A549 (cell line): ENCODE measurements at regions not wholly inside any gene's neighbourhood (a gene's known extent, or its start where the extent isn't known, plus 50 kb on each side); places are given as distances from the start of the nearest gene placed in this dataset.

Experiments used
- ATAC-seq, 2 experiments: fragments of 200-7000 bp in 1 of 2; fragments of >200 bp in 1 of 2; cut with Nextera tagmentation in 1 of 2; cut with Tn5 transposase in 1 of 2; 3 replicates each; pipeline versions ENCODE4 v1.8.0 to v1.9.1; 2018 to 2020; ENCODE audit warnings: mild to moderate bottlenecking in 1 of 2, moderate library complexity in 1 of 2
- CTCF ChIA-PET: fragments of 300-600 bp; sonication (Branson Sonifier 250); formaldehyde crosslinking; extraction: SDS; loops from one replicate; lab custom pipeline; 2021; ENCODE audit warnings: antibody characterized with exemption, inconsistent platforms; lab: Yijun Ruan, JAX
- POLR2A ChIA-PET: fragments of 350-600 bp; formaldehyde crosslinking; extraction: SDS; loops from one replicate; lab custom pipeline; 2021; ENCODE audit warnings: antibody characterized with exemption, inconsistent platforms; lab: Yijun Ruan, JAX
- DNase-seq, 2 experiments: peaks; one replicate each; pipeline versions ENCODE4 v3.0.0 to v3.0.0-alpha.2; 2011 to 2016; ENCODE audit warnings: low read depth in 1 of 2, low spot score in 1 of 2
- FAIRE-seq: peaks from 2 replicates; lab custom pipeline; 2011; peaks lifted over from hg19 to GRCh38; lab: Jason Lieb, UNC
- H3K27ac ChIP-seq, 2 experiments: fragments of >200 bp; sonication (Bioruptor Twin); formaldehyde crosslinking; 3 replicates each; pipeline ENCODE4 v1.5.1; 2016 to 2017
- H3K4me1 ChIP-seq: fragments of >200 bp; sonication (Bioruptor Twin); formaldehyde crosslinking; 3 replicates; pipeline ENCODE4 v1.6.1; 2016
- H3K4me2 ChIP-seq: fragments of >200 bp; sonication (Bioruptor Twin); formaldehyde crosslinking; 3 replicates; pipeline ENCODE4 v1.6.1; 2016
- H3K4me3 ChIP-seq: fragments of >200 bp; sonication (Bioruptor Twin); formaldehyde crosslinking; 3 replicates; pipeline ENCODE4 v1.5.1; 2016
- H3K9me3 ChIP-seq: fragments of >200 bp; sonication (Bioruptor Twin); formaldehyde crosslinking; 3 replicates; pipeline ENCODE4 v1.6.1; 2016
- BHLHE40 ChIP-seq: IDR thresholded peaks from 2 replicates; pipeline ENCODE4 v1.6.1; 2012; ENCODE audit warnings: low read depth, low read length, inconsistent platforms
- CBX2 ChIP-seq: fragments of 200-600 bp; sonication (generic); IDR thresholded peaks from 2 replicates; pipeline ENCODE4 v1.6.1; 2016; ENCODE audit warnings: low read depth, mild to moderate bottlenecking, borderline replicate concordance
- CBX8 ChIP-seq: fragments of 200-600 bp; sonication (generic); IDR thresholded peaks from 2 replicates; pipeline ENCODE4 v1.6.1; 2016
- CEBPB ChIP-seq, 2 experiments: fragments of >200 bp in 1 of 2; sonication (Bioruptor Twin) in 1 of 2; formaldehyde crosslinking in 1 of 2; IDR thresholded peaks; 2 replicates each; pipeline ENCODE4 v1.6.1; 2012 to 2016
- CHD2 ChIP-seq: fragments of 150-350 bp; IDR thresholded peaks from 2 replicates; pipeline ENCODE4 v1.6.1; 2014; ENCODE audit warnings: low read length; ENCODE audit not compliant: partially characterized antibody
- EHMT2 ChIP-seq: fragments of 200-600 bp; sonication (generic); IDR thresholded peaks from 2 replicates; pipeline ENCODE4 v1.6.1; 2016; ENCODE audit warnings: antibody characterized with exemption, low read depth, mild to moderate bottlenecking, moderate library complexity
- FOXS1 ChIP-seq: fragments of 250-450 bp; sonication (Bioruptor Pico); IDR thresholded peaks from 2 replicates; pipeline ENCODE4 v1.5.0; 2020; ENCODE audit warnings: mild to moderate bottlenecking, moderate library complexity
- GATA3 ChIP-seq: IDR thresholded peaks from 2 replicates; pipeline ENCODE4 v1.6.1; 2012; ENCODE audit warnings: borderline replicate concordance
- HMGXB4 ChIP-seq: fragments of 250-450 bp; sonication (Bioruptor Pico); IDR thresholded peaks from 2 replicates; pipeline ENCODE4 v1.5.0; 2021; ENCODE audit warnings: mild to moderate bottlenecking, moderate library complexity, borderline replicate concordance
- HOXA7 ChIP-seq: fragments of 250-450 bp; sonication (Bioruptor Pico); IDR thresholded peaks from 2 replicates; pipeline ENCODE4 v1.5.0; 2020; ENCODE audit warnings: mild to moderate bottlenecking, moderate library complexity
- HOXB5 ChIP-seq: fragments of 250-450 bp; sonication (Bioruptor Pico); IDR thresholded peaks from 2 replicates; pipeline ENCODE4 v1.5.0; 2020; ENCODE audit warnings: mild to moderate bottlenecking, moderate library complexity
- MAZ ChIP-seq: fragments of 150-350 bp; IDR thresholded peaks from 2 replicates; pipeline ENCODE4 v1.6.1; 2014; ENCODE audit warnings: antibody characterized with exemption, low read depth, low read length, borderline replicate concordance
- MYC ChIP-seq: IDR thresholded peaks from 2 replicates; pipeline ENCODE4 v1.6.1; 2012; ENCODE audit warnings: mild to moderate bottlenecking, inconsistent platforms, low read length, improper control_type of control experiment, borderline replicate concordance
- NFE2L2 ChIP-seq: fragments of 150-350 bp; conservative IDR thresholded peaks from 2 replicates; pipeline ENCODE4 v1.6.1; 2014; ENCODE audit warnings: low read length
- NPAS2 ChIP-seq: fragments of 250-450 bp; sonication (Bioruptor Pico); IDR thresholded peaks from 2 replicates; pipeline ENCODE4 v1.8.0; 2022; ENCODE audit warnings: mild to moderate bottlenecking, moderate library complexity, borderline replicate concordance
- NR3C1 ChIP-seq: fragments of >200 bp; sonication (Bioruptor Twin); formaldehyde crosslinking; IDR thresholded peaks from 3 replicates; pipeline ENCODE4 v1.6.1; 2017
- PBX3 ChIP-seq: IDR thresholded peaks from 2 replicates; pipeline ENCODE4 v1.6.1; 2012
- PHF8 ChIP-seq: fragments of 200-600 bp; sonication (generic); IDR thresholded peaks from 2 replicates; pipeline ENCODE4 v1.6.1; 2016; ENCODE audit warnings: low read depth, mild to moderate bottlenecking, antibody characterized with exemption, moderate library complexity, borderline replicate concordance
- POLR2A ChIP-seq: IDR thresholded peaks from 2 replicates; pipeline ENCODE4 v1.6.1; 2012; ENCODE audit warnings: mild to moderate bottlenecking, low read length
- POLR2AphosphoS2 ChIP-seq: conservative IDR thresholded peaks from 2 replicates; pipeline ENCODE4 v1.6.1; 2012; ENCODE audit warnings: low read length, improper control_type of control experiment, inconsistent platforms
- RAD21 ChIP-seq, 2 experiments: fragments of >200 bp in 1 of 2; sonication (Bioruptor Twin) in 1 of 2; formaldehyde crosslinking in 1 of 2; IDR thresholded peaks in 1 of 2; conservative IDR thresholded peaks in 1 of 2; 2 replicates in 1 of 2; 3 replicates in 1 of 2; pipeline ENCODE4 v1.6.1; 2012 to 2018; ENCODE audit warnings: inconsistent platforms in 1 of 2
- RARB ChIP-seq: fragments of 250-450 bp; sonication (Bioruptor Pico); IDR thresholded peaks from 2 replicates; pipeline ENCODE4 v1.8.0; 2021; ENCODE audit warnings: mild to moderate bottlenecking, moderate library complexity
- RNF2 ChIP-seq: fragments of 200-600 bp; sonication (generic); IDR thresholded peaks from 2 replicates; pipeline ENCODE4 v1.6.1; 2016; ENCODE audit warnings: low read depth, mild to moderate bottlenecking, antibody characterized with exemption, moderate library complexity, borderline replicate concordance
- SREBF2 ChIP-seq: fragments of 450-650 bp; IDR thresholded peaks from 2 replicates; pipeline ENCODE4 v1.6.1; 2014; ENCODE audit warnings: mild to moderate bottlenecking, moderate library complexity
- TFCP2L1 ChIP-seq: fragments of 250-450 bp; sonication (Bioruptor Pico); IDR thresholded peaks from 2 replicates; pipeline ENCODE4 v1.5.0; 2021; ENCODE audit warnings: mild to moderate bottlenecking
- ZC3H11A ChIP-seq: fragments of 450-650 bp; IDR thresholded peaks from 2 replicates; pipeline ENCODE4 v1.6.1; 2014; ENCODE audit warnings: antibody characterized with exemption, mild to moderate bottlenecking
- ZNF302 ChIP-seq: fragments of 250-450 bp; sonication (Bioruptor Pico); IDR thresholded peaks from 2 replicates; pipeline ENCODE4 v1.9.0; 2021; ENCODE audit warnings: inconsistent platforms, mild to moderate bottlenecking, moderate library complexity
- whole genome bisulfite sequencing: methylation state at CpG from one replicate; pipeline ENCODE4 v1.1.6; 2017; ENCODE audit errors: missing lambda C conversion rate; 5-methylcytosine and 5-hydroxymethylcytosine counted together
- TF ChIP-seq, protein P1 (sequence below): IDR thresholded peaks from 2 replicates; pipeline ENCODE4 v1.6.1; 2012
- TF ChIP-seq, protein P2 (sequence below): fragments of 150-350 bp; IDR thresholded peaks from 2 replicates; pipeline ENCODE4 v1.6.1; 2014; ENCODE audit warnings: low read depth, mild to moderate bottlenecking, low read length
- TF ChIP-seq, protein P3 (sequence below): fragments of >200 bp; sonication (Bioruptor Twin); formaldehyde crosslinking; IDR thresholded peaks from 3 replicates; pipeline ENCODE4 v1.6.1; 2016

DNA sequence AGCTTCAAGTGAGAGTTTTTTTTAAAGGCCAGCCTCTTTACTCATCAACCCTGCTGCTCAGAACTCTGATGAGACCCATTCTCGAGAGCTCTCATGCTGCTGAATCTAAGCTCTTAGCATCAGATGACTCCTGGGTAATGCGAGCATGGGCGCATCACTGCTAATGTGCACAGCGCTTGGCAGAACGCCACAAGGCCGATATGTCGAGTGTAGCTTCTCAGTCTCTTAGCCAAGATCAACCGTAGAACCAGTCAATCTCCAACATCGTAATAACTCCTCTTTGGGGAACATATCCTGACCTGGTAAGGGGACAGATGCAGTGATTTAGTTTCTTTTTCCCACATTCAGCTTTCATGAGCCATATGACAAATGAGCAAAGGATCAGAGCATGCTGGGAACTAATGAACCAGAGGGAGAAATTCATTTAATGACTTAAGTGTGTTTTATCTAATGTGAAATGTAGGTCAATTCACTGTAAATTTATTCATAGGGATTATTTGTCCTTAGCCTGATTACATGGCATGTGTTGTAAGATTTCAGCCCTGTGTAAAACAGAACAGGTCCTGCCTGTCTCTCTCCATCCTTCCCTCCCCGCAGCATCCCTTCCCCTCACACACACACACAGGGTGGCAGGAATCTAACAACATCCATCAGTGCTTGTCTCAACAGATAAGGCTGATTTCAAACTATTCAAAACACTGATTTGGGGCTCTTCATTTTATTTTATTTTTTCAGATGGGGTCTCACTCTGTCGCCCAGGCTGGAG lies 195.4 kb upstream of the C2CD4B start (continued):
- TF ChIP-seq POLR2AphosphoS2 (no peak), BHLHE40 (no peak), GATA3 (no peak)
- TF ChIP-seq, all 56 proteins: peak for 0

DNA sequence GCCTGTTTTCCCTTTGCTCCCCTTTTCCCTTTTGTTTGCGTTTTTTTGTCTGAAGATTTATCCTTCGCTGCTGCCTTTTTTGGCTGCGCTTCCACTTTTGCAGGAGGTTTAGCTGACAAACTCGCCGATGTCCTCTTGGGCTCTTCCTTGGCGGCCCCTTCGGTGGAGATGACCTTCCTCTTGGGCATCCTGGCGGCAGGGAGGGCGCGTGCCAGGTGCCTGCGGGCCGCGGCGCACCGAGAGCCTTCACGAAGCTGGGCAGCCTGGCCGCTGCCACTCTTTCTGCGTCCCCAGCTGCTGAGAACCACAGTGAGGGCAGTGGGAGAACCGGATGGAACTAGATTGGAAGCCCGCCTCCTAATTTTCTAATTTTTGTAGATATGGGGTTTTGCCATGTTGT lies 197.1 kb upstream of the C2CD4B start:
- ChIA-PET POLR2A (no interaction called here), CTCF (interaction anchor here (1.3 to 3.6 kb wide), 3 partner anchors 8 to 18 kb away, joined by 4 to 13 read pairs (median 4); no protein-coding TSS in a partner anchor)
- no peak for TF ChIP-seq RAD21 (conservative IDR thresholded peaks at IDR 0.05 in 1 of 2, IDR thresholded peaks at IDR 0.05 in 1 of 2)
- no peak for TF ChIP-seq ZNF302
- no peak for TF ChIP-seq POLR2A
- TF ChIP-seq CHD2, result no peak
- TF ChIP-seq PBX3, result no peak
- TF ChIP-seq CBX2, result no peak
- TF ChIP-seq CEBPB (IDR thresholded peaks at IDR 0.05), result no peak
- TF ChIP-seq NPAS2 (CRISPR knock-in tag), result no peak
- TF ChIP-seq RARB, result no peak
- no peak for TF ChIP-seq NR3C1
- no peak for TF ChIP-seq HOXB5 (CRISPR knock-in tag)
- no peak for TF ChIP-seq HMGXB4
- TF ChIP-seq MYC, result no peak
- TF ChIP-seq NFE2L2, result no peak
- TF ChIP-seq PHF8, result no peak
- TF ChIP-seq, protein P1, sequence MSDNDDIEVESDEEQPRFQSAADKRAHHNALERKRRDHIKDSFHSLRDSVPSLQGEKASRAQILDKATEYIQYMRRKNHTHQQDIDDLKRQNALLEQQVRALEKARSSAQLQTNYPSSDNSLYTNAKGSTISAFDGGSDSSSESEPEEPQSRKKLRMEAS, result no peak
- no peak for TF ChIP-seq ZC3H11A
- DNase-seq, result no peak
- Histone ChIP-seq H3K27ac (no peak overlapping the region), H3K9me3 (no peaks in the 10 kb centered on the region), H3K4me1 (no peaks in the 10 kb centered on the region), H3K4me3 (no peak overlapping the region), H3K4me2 (no peak overlapping the region)
- 60% methylated on average over 20 of the region's 20 CpGs for WGBS
- FAIRE-seq, result no peak
- no peak for ATAC-seq

- no peak overlapping the region for H3K27ac ChIP-seq
- CTCF ChIA-PET, result interaction anchor here (0.6 to 3.6 kb wide), 7 partner anchors 9 to 420 kb away, joined by 3 to 13 read pairs (median 3); no protein-coding TSS in a partner anchor
- no peaks in the 10 kb centered on the region for H3K9me3 ChIP-seq
- no peak for DNase-seq
- H3K4me3 ChIP-seq, result no peak overlapping the region
- no peaks in the 10 kb centered on the region for H3K4me1 ChIP-seq
- H3K4me2 ChIP-seq, result no peak overlapping the region
- TF ChIP-seq CBX8, result no peak
- TF ChIP-seq, protein P2, sequence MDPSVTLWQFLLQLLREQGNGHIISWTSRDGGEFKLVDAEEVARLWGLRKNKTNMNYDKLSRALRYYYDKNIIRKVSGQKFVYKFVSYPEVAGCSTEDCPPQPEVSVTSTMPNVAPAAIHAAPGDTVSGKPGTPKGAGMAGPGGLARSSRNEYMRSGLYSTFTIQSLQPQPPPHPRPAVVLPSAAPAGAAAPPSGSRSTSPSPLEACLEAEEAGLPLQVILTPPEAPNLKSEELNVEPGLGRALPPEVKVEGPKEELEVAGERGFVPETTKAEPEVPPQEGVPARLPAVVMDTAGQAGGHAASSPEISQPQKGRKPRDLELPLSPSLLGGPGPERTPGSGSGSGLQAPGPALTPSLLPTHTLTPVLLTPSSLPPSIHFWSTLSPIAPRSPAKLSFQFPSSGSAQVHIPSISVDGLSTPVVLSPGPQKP, result no peak
- TF ChIP-seq MAZ, result no peak
- TF ChIP-seq NR3C1, result no peak
- TF ChIP-seq, protein P3, sequence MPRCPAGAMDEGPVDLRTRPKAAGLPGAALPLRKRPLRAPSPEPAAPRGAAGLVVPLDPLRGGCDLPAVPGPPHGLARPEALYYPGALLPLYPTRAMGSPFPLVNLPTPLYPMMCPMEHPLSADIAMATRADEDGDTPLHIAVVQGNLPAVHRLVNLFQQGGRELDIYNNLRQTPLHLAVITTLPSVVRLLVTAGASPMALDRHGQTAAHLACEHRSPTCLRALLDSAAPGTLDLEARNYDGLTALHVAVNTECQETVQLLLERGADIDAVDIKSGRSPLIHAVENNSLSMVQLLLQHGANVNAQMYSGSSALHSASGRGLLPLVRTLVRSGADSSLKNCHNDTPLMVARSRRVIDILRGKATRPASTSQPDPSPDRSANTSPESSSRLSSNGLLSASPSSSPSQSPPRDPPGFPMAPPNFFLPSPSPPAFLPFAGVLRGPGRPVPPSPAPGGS, result no peak
- TF ChIP-seq RNF2, result no peak
- no peak for TF ChIP-seq EHMT2
- TF ChIP-seq TFCP2L1 (CRISPR knock-in tag), result no peak
- TF ChIP-seq SREBF2, result no peak
- no peak for TF ChIP-seq POLR2AphosphoS2
- TF ChIP-seq FOXS1 (CRISPR knock-in tag), result no peak
- TF ChIP-seq HOXA7, result no peak
- WGBS, result 28% methylated on average over 5 of the region's 5 CpGs
- ATAC-seq, result no peak
- no peak for FAIRE-seq
- POLR2A ChIA-PET, result no interaction called here
Observed at GRCh38 chr15:62362608-62363007, 197.5 kb upstream of the C2CD4B start.
